Chondrocyte (in vitro differentiated cells): ENCODE measurements at regions not wholly inside any gene's neighbourhood (a gene's known extent, or its start where the extent isn't known, plus 50 kb on each side); places are given as distances from the start of the nearest gene placed in this dataset.
"Not testable (repeated sequence)": the region's sequence is repeated elsewhere in the genome, so short reads cannot be mapped to it uniquely, and the experiment has no call there.

Experiments used
- DNase-seq: peaks from one replicate; pipeline ENCODE4 v3.0.0; 2021; ENCODE audit warnings: mixed read lengths, low spot score
- H3K27ac Mint-ChIP-seq: one replicate; pipeline ENCODE4 v1.8.0; 2021; ENCODE audit warnings: mild to moderate bottlenecking, moderate library complexity, mixed read lengths; ENCODE audit not compliant: unreplicated experiment
- H3K27me3 Mint-ChIP-seq: 2 replicates; pipeline ENCODE4 v1.8.0; 2021; ENCODE audit warnings: low read depth, mixed read lengths
- H3K36me3 Mint-ChIP-seq: 2 replicates; pipeline ENCODE4 v1.8.0; 2021; ENCODE audit warnings: low read depth, mixed read lengths
- H3K4me1 Mint-ChIP-seq: 2 replicates; pipeline ENCODE4 v1.8.0; 2021; ENCODE audit warnings: low read depth, mild to moderate bottlenecking, mixed read lengths
- H3K4me3 Mint-ChIP-seq: one replicate; pipeline ENCODE4 v1.8.0; 2021; ENCODE audit warnings: mild to moderate bottlenecking, moderate library complexity, mixed read lengths; ENCODE audit not compliant: unreplicated experiment
- H3K9me3 Mint-ChIP-seq: 2 replicates; pipeline ENCODE4 v1.8.0; 2021; ENCODE audit warnings: low read depth, mixed read lengths
- CTCF ChIP-seq: fragments of 200-600 bp; sonication (generic); IDR thresholded peaks from 2 replicates; pipeline ENCODE4 v1.5.0; 2021; ENCODE audit warnings: antibody characterized with exemption, mild to moderate bottlenecking, moderate library complexity

DNA sequence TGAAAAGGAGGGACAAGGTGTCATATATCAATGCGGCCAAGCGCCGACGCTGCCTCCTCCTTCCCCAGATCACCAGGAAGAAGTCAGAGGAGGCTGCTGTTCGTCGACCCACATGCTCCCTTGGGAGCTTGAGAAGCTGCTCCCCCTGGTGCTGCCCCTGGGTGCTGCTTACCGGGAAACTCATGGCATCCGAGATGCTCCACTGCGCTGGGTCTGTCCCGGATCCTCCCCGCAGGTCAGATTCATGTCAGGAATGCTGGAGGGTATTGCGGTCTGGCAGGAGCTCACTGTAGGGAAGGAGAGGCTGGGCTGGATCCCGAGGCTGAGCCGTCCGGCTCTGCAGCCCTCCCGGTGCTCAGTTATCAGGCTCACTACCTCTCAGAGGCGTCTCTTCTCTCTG, 123.7 kb upstream of the FAM20C start:
- H3K27me3 Mint-ChIP-seq = no peaks in the 10 kb centered on the region
- H3K9me3 Mint-ChIP-seq = no peaks in the 10 kb centered on the region
- H3K36me3 Mint-ChIP-seq = no peaks in the 10 kb centered on the region
- TF ChIP-seq CTCF = peak; percentile 12
- peaks cover 2% of the 10 kb centered on the region for H3K4me1 Mint-ChIP-seq
- H3K27ac Mint-ChIP-seq = no peak overlapping the region
- no peak overlapping the region for H3K4me3 Mint-ChIP-seq
- no peak for DNase-seq

GRCh38 chr7:69052-69451, 123.3 kb upstream of the FAM20C start:
- H3K36me3 Mint-ChIP-seq, H3K4me3 Mint-ChIP-seq, DNase-seq, H3K27ac Mint-ChIP-seq, H3K27me3 Mint-ChIP-seq, H3K4me1 Mint-ChIP-seq, H3K9me3 Mint-ChIP-seq: not testable (repeated sequence)

DNA sequence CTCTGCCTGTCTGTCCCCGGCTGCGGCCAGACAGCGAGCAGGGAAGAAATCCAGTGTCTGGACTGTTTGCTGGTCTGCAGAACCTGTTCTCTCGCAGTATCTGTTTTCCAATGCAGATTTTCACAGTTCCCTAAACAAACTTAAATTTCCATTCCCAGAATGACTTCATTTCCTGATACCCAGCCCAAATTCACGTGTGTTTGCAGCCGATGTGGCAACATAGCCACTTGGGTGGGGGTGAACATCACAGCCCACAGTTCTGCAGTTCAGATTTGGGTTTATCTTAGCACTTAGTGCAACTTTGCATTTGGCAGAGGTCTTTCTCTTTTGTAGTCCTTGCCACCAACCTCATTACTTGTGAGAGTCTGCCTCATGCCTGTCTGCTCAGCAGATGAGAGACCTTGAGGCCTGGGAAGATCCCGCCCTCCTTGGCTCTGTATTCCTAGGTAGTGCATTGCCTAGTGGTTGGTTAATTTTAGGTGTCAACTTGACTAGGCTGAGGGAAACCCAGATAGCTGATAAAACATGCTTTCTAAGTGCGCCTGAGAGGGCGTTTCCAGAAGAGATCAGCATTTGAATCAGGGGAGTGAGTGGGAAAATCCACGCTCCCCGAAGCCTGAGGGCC, 122.8 kb upstream of the FAM20C start:
- not testable (repeated sequence) for H3K27me3 Mint-ChIP-seq, H3K4me3 Mint-ChIP-seq, H3K27ac Mint-ChIP-seq, DNase-seq, H3K36me3 Mint-ChIP-seq, H3K4me1 Mint-ChIP-seq, H3K9me3 Mint-ChIP-seq

DNA sequence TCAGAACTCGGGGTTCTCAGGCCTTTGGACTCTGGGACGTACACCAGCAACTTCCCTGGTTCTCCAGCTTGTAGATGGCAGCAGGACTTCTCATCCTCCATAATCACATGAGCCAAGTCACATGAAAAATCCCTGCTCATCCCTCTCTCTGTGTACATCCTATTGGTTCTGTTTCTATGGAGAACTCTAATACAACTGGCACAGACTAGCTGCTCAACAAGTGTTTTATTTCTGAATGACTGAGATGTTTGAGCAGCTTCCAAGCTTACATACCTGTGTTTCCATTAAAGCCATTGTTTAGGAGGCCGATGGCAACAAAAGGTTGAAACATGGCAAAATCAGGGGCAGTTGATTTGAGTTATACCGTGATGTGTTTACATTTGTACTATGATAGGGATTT, 122.2 kb upstream of the FAM20C start:
- H3K27ac Mint-ChIP-seq, H3K9me3 Mint-ChIP-seq, H3K27me3 Mint-ChIP-seq, H3K4me1 Mint-ChIP-seq, H3K36me3 Mint-ChIP-seq, H3K4me3 Mint-ChIP-seq, DNase-seq: not testable (repeated sequence)

GRCh38 chr7:70989-71388, 121.4 kb upstream of the FAM20C start:
- not testable (repeated sequence) for H3K9me3 Mint-ChIP-seq, H3K27me3 Mint-ChIP-seq, H3K4me3 Mint-ChIP-seq, H3K27ac Mint-ChIP-seq, DNase-seq, H3K36me3 Mint-ChIP-seq, H3K4me1 Mint-ChIP-seq

DNA sequence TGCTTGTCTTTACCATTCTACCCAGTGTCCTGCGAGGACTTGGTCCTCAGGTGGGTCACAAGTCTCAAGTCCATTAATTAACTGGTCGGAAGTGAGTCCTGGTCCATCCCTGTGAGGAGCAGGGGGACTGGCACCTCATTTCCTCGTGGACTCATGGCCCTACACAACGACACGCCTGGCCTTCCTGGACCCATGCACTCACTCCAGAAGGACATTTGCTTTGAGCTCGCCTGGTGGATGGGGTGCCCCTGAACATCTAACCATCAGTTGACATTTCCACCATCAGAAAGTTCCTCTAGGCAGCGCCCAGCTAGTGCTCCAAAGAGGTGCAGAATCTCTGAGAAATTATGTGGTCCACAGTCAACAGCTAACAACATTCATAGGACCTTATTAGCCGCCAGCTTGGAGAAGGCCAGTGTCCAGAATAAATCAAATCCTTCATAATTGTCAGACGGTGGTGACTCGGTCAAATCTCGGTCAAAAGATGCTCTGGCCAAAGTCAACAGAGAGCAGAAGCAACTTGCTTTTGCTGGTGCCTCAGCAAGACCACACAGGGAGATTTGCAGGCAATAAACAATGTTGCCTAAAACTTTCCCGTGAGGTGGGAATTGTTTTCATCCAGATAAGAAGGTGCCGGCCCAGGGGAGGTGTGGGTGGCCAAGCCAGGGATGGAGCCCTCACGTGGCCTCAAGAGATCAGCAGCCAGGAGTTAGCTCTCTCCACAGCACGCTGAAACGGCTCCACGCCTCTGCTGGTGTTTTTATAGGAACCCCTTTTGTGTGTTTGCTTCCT, 119.9 kb upstream of the FAM20C start:
- H3K27me3 Mint-ChIP-seq, H3K4me1 Mint-ChIP-seq, H3K4me3 Mint-ChIP-seq, H3K9me3 Mint-ChIP-seq, H3K36me3 Mint-ChIP-seq, DNase-seq, H3K27ac Mint-ChIP-seq: not testable (repeated sequence)

DNA sequence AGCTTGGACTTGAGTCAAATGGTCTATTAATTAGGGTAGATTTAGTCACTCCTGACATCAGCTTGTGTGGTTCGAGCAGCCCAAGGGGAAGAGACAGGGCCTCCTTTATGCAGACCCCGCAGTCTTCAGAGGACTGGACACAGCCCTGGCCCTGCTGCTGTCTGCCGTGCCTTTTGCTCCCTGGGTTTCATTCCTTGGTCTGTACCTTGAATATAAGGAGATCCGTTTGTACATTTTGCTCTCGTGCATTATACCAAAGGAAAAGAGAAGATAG, 119.4 kb upstream of the FAM20C start:
- not testable (repeated sequence) for H3K4me3 Mint-ChIP-seq, H3K27me3 Mint-ChIP-seq, H3K27ac Mint-ChIP-seq, DNase-seq, H3K9me3 Mint-ChIP-seq, H3K36me3 Mint-ChIP-seq, H3K4me1 Mint-ChIP-seq

DNA sequence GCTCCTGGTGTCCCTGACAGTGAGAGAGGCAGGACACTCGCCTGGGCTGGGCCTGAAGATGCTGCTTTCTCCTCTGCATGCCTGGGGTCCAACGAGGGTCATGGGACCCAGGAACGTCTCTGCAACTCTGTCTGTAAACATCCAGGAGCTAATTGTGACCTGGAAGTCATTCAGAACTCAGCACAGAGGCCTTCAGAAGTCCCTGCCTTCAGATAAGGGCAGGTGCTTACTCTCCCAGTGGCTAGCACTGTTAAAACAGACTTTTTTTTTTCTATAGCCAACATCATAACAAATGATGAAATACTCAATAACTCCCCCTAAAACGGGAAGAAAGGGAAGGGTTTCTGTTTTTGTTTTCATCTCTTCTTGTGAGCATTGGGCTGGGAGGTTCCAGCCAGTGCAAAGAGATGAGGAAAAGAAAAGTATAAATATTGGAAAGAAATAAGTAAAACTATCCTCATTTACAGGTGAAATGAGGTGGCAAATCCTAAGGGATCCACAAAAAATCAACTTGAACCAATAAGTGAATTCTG, 118.3 kb upstream of the FAM20C start:
- H3K27me3 Mint-ChIP-seq, H3K27ac Mint-ChIP-seq, H3K4me1 Mint-ChIP-seq, H3K36me3 Mint-ChIP-seq, H3K4me3 Mint-ChIP-seq, H3K9me3 Mint-ChIP-seq, DNase-seq: not testable (repeated sequence)

- H3K36me3 Mint-ChIP-seq, H3K27me3 Mint-ChIP-seq, H3K4me1 Mint-ChIP-seq, H3K4me3 Mint-ChIP-seq, H3K9me3 Mint-ChIP-seq, DNase-seq, H3K27ac Mint-ChIP-seq: not testable (repeated sequence)
These were observed 116.9 kb upstream of the FAM20C start for GRCh38 chr7:75511-75910.

GRCh38 chr7:76202-76601, 116.2 kb upstream of the FAM20C start:
- H3K27ac Mint-ChIP-seq, H3K36me3 Mint-ChIP-seq, H3K4me3 Mint-ChIP-seq, H3K4me1 Mint-ChIP-seq, H3K9me3 Mint-ChIP-seq, DNase-seq: not testable (repeated sequence)
- H3K27me3 Mint-ChIP-seq = peaks cover 13% of the 10 kb centered on the region

- H3K4me1 Mint-ChIP-seq, H3K4me3 Mint-ChIP-seq, DNase-seq, H3K36me3 Mint-ChIP-seq, H3K27ac Mint-ChIP-seq, H3K9me3 Mint-ChIP-seq: not testable (repeated sequence)
- peaks cover 17% of the 10 kb centered on the region for H3K27me3 Mint-ChIP-seq
These were observed 115.5 kb upstream of the FAM20C start for GRCh38 chr7:76829-77395.

- not testable (repeated sequence) for H3K9me3 Mint-ChIP-seq, H3K36me3 Mint-ChIP-seq, DNase-seq, H3K4me3 Mint-ChIP-seq, H3K27ac Mint-ChIP-seq, H3K4me1 Mint-ChIP-seq
- peaks cover 24% of the 10 kb centered on the region for H3K27me3 Mint-ChIP-seq
These were observed 113.5 kb upstream of the FAM20C start for GRCh38 chr7:78862-79261.
